ENCODE measurements at regions not wholly inside any gene's neighbourhood (a gene's known extent, or its start where the extent isn't known, plus 50 kb on each side); places are given as distances from the start of the nearest gene placed in this dataset.

DNA sequence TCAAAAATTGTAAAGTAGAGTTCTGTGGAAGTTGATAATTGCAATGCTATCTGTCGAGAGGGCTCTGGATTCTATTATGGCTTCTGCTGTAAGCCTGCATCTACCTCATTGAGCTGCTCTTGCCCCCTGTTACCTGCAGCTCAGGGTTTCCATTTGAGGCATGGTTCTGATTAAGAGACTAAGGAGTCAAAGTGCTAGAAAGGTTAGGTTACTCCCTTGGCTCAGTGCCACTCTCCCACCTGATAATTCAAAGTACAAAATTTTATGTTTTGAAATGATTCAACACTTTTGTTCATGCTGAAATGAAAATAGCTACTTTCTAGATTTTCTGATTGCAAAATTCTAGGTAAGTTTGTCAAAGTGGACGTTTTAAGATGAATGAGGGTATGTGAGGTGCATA, 220.5 kb upstream of the SATB1 start:
- no peak for DNase-seq (ENCODE audit: low spot score)
- in situ Hi-C loops (cut with MboI; ENCODE audit: low sequenced_read_pairs, unreplicated experiment), result no loop called here
- TF ChIP-seq, protein P1, sequence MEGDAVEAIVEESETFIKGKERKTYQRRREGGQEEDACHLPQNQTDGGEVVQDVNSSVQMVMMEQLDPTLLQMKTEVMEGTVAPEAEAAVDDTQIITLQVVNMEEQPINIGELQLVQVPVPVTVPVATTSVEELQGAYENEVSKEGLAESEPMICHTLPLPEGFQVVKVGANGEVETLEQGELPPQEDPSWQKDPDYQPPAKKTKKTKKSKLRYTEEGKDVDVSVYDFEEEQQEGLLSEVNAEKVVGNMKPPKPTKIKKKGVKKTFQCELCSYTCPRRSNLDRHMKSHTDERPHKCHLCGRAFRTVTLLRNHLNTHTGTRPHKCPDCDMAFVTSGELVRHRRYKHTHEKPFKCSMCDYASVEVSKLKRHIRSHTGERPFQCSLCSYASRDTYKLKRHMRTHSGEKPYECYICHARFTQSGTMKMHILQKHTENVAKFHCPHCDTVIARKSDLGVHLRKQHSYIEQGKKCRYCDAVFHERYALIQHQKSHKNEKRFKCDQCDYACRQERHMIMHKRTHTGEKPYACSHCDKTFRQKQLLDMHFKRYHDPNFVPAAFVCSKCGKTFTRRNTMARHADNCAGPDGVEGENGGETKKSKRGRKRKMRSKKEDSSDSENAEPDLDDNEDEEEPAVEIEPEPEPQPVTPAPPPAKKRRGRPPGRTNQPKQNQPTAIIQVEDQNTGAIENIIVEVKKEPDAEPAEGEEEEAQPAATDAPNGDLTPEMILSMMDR (IDR thresholded peaks at IDR 0.05; ENCODE audit: borderline replicate concordance, control extremely low read depth, extremely low read depth, insufficient read depth, missing control alignments), result no peak

- TF ChIP-seq, protein P1 (IDR thresholded peaks at IDR 0.05; ENCODE audit: borderline replicate concordance, control extremely low read depth, extremely low read depth, insufficient read depth, missing control alignments), result no peak
- DNase-seq (ENCODE audit: low spot score), result no peak
- in situ Hi-C loops (cut with MboI; ENCODE audit: low sequenced_read_pairs, unreplicated experiment), result no loop called here
Measured at GRCh38 chr3:18643281-18643680, 218.1 kb upstream of the SATB1 start.

GRCh38 chr3:18641916-18642315, 216.8 kb upstream of the SATB1 start:
- in situ Hi-C loops (cut with MboI; ENCODE audit: low sequenced_read_pairs, unreplicated experiment), result no loop called here

GRCh38 chr3:18635215-18635614, 210.1 kb upstream of the SATB1 start:
- TF ChIP-seq, protein P1 (IDR thresholded peaks at IDR 0.05; ENCODE audit: borderline replicate concordance, control extremely low read depth, extremely low read depth, insufficient read depth, missing control alignments), result no peak
- no peak for DNase-seq (ENCODE audit: low spot score)
- in situ Hi-C loops (cut with MboI; ENCODE audit: low sequenced_read_pairs, unreplicated experiment), result no loop called here

More at GRCh38 chr3:18641916-18642315, 216.8 kb upstream of the SATB1 start:
- no peak for DNase-seq (ENCODE audit: low spot score)
- TF ChIP-seq, protein P1 (IDR thresholded peaks at IDR 0.05; ENCODE audit: borderline replicate concordance, control extremely low read depth, extremely low read depth, insufficient read depth, missing control alignments), result no peak

GRCh38 chr3:18634461-18634860, 209.3 kb upstream of the SATB1 start:
- TF ChIP-seq, protein P1 (IDR thresholded peaks at IDR 0.05; ENCODE audit: borderline replicate concordance, control extremely low read depth, extremely low read depth, insufficient read depth, missing control alignments), result no peak
- in situ Hi-C loops (cut with MboI; ENCODE audit: low sequenced_read_pairs, unreplicated experiment), result no loop called here
- DNase-seq (ENCODE audit: low spot score), result no peak

DNA sequence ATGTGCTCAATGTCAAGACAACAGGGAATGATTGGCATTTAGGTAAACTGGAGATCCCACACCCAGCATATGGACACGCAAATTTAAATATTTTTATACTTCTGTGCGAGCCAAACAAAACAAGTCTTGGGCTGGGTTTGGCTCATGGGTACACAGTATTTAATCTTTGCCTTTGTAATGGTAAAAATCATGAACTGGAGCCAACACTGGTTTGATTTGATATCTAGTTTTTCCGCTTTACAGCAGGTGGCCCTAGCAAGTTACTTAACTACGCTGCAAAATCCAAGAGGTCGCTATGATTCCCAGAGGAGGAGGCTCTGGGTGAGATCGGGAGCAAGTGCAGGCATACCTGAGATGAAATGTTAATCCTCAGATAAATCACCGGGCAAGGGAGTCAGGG, 207.9 kb upstream of the SATB1 start:
- in situ Hi-C loops (cut with MboI; ENCODE audit: low sequenced_read_pairs, unreplicated experiment), result no loop called here
- TF ChIP-seq, protein P1 (IDR thresholded peaks at IDR 0.05; ENCODE audit: borderline replicate concordance, control extremely low read depth, extremely low read depth, insufficient read depth, missing control alignments), result no peak
- DNase-seq (ENCODE audit: low spot score), result no peak

DNA sequence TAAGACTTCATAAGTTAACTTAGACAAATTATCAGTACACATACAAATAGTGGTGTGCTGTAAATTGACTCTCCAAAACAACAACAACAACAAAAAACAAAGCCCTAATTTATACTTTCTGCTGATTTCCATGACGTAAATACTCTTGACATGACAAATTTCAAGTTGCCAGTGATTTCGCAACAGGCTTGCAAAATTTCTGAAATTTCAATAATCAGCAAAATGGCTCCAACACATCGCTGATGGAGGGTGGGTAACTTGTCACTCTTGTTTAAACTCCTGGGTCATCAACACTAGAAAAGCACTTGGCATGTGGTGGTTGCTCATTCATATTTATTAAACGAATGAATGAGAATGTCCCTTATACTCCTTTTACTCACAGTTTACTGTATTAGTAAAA, 205.2 kb upstream of the SATB1 start:
- in situ Hi-C loops (cut with MboI; ENCODE audit: low sequenced_read_pairs, unreplicated experiment), result no loop called here
- TF ChIP-seq, protein P1 (IDR thresholded peaks at IDR 0.05; ENCODE audit: borderline replicate concordance, control extremely low read depth, extremely low read depth, insufficient read depth, missing control alignments), result no peak
- no peak for DNase-seq (ENCODE audit: low spot score)

All from GM13976 (cell line).